Natural killer cell treated with Interleukin-12 subunit alpha and Interleukin-12 subunit beta and Interleukin-15 and Interleukin-18, amount 100 ng/mL, for 72 hours (primary cell): ENCODE measurements at regions not wholly inside any gene's neighbourhood (a gene's known extent, or its start where the extent isn't known, plus 50 kb on each side); places are given as distances from the start of the nearest gene placed in this dataset.

Experiments
- ATAC-seq, 2 donors: fragments of 150-1000 bp; cut with Tn5 transposase in 1 of 2; sonication (Bioruptor Pico), chemical (Tn5 transposase) in 1 of 2; 2 replicates each; pipeline ENCODE4 v1.10.0; 2021
- DNase-seq: peaks from one replicate; pipeline ENCODE4 v3.0.0; 2022; ENCODE audit warnings: low spot score
- H3K27ac Mint-ChIP-seq, 2 donors: 1 replicate in 1 of 2; 2 replicates in 1 of 2; pipeline ENCODE4 v1.8.0; 2022; ENCODE audit warnings: mixed read lengths in 2 of 2, mild to moderate bottlenecking in 1 of 2, moderate library complexity in 1 of 2
- H3K27me3 Mint-ChIP-seq, 2 donors: 1 replicate in 1 of 2; 2 replicates in 1 of 2; pipeline ENCODE4 v1.8.0; 2022; ENCODE audit warnings: mixed read lengths in 2 of 2
- H3K36me3 Mint-ChIP-seq: one replicate; pipeline ENCODE4 v1.8.0; 2022; ENCODE audit warnings: mixed read lengths
- H3K4me1 Mint-ChIP-seq, 2 donors: 1 replicate in 1 of 2; 2 replicates in 1 of 2; pipeline ENCODE4 v1.8.0; 2022; ENCODE audit warnings: low read depth in 2 of 2, mixed read lengths in 2 of 2, mild to moderate bottlenecking in 1 of 2
- H3K4me3 Mint-ChIP-seq: one replicate; pipeline ENCODE4 v1.8.0; 2022; ENCODE audit warnings: mixed read lengths
- H3K9me3 Mint-ChIP-seq: 2 replicates; pipeline ENCODE4 v1.8.0; 2022; ENCODE audit warnings: mixed read lengths

DNA sequence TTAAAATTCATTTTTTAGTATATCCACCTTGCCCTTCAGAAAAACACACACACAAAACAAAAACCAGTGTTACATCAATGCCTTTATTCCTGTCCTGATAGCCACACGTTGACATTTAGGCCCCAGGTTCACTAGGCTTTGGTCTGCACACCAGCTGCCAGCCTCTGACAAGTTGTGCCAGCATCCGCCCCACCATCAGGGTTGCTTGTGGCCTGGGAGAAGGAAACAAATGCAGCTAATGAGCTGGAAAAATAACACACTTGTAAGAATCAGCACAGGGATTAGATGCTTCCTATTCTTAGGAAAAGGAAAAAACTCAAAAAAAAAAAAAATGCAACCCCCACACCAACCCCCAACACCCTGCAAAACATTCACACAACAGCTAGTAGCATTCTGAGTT lies 404.0 kb upstream of the GRIA1 start:
- Mint-ChIP-seq H3K36me3 (no peaks in the 10 kb centered on the region), H3K27ac (no peak overlapping the region), H3K9me3 (peaks cover 14% of the 10 kb centered on the region), H3K27me3 (no peaks in the 10 kb centered on the region), H3K4me3 (no peak overlapping the region), H3K4me1 (no peaks in the 10 kb centered on the region)
- no peak for DNase-seq
- ATAC-seq: no peak

DNA sequence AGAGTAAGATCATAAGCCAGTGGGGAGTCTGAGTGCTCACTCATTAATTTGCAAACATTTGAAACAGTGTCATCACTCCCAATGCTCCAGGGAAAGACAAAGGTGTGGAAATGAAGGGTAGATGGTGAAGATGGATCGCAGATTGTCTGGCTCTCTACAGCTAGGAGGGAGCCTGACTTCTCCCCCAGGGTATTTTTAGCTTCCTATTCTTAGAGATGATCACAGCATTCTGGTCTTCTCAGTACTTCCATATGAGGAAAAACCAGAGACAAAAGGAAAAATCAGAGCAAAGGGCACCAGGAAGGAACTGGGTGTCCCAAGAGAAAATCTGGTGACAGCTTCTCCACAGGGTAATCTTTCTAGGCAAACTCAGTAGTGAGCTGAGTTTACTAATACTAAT lies 401.9 kb upstream of the GRIA1 start:
- Mint-ChIP-seq H3K27me3 (no peaks in the 10 kb centered on the region), H3K4me1 (no peaks in the 10 kb centered on the region), H3K36me3 (no peaks in the 10 kb centered on the region), H3K4me3 (no peak overlapping the region), H3K27ac (no peak overlapping the region), H3K9me3 (peaks cover 14% of the 10 kb centered on the region)
- ATAC-seq: no peak
- no peak for DNase-seq

DNA sequence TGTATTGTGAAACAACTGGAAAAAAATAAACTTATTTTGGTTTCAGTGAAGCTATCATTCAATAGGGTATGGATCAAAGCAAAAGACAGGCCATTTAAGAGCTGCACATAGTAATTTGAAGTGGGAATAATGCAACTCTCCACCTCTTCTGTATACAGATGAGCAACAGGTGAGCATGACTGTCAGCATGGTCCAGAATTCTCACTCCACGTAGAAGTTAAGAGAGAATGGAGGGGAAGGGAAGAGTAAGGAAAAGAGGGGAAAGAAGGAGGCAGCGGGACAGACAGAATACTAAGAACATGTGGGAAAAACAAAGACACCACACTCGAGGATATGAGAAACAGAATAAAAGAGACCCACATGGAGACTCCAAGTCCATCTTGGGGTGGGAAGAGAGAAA lies 396.1 kb upstream of the GRIA1 start:
- DNase-seq (no peak), ATAC-seq (no peak)
- Mint-ChIP-seq H3K9me3 (peaks cover 17% of the 10 kb centered on the region), H3K4me3 (no peak overlapping the region), H3K27me3 (no peaks in the 10 kb centered on the region), H3K4me1 (no peaks in the 10 kb centered on the region), H3K36me3 (no peaks in the 10 kb centered on the region), H3K27ac (no peak overlapping the region)

DNA sequence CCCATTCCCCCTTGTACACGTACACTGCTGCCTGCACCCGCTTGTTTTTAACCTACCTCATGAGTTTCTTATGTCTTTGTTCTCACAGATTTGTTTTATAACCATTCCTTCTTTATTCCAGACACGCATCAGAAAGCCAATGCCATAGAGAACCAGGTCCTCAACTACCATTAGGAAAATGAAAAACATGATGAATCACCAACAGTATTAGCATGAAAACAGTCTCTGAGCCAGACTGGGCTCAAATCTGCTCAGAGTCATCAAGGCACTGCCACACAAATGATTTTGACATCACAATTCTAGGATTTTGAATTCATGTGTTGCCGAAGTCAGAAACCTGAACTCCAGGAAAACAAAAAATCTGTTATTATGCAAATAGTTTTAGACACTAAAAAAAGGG lies 394.1 kb upstream of the GRIA1 start:
- Mint-ChIP-seq H3K27me3 (no peaks in the 10 kb centered on the region), H3K4me1 (no peaks in the 10 kb centered on the region), H3K27ac (no peak overlapping the region), H3K4me3 (no peak overlapping the region), H3K9me3 (peaks cover 12% of the 10 kb centered on the region), H3K36me3 (no peaks in the 10 kb centered on the region)
- ATAC-seq (no peak), DNase-seq (no peak)

DNA sequence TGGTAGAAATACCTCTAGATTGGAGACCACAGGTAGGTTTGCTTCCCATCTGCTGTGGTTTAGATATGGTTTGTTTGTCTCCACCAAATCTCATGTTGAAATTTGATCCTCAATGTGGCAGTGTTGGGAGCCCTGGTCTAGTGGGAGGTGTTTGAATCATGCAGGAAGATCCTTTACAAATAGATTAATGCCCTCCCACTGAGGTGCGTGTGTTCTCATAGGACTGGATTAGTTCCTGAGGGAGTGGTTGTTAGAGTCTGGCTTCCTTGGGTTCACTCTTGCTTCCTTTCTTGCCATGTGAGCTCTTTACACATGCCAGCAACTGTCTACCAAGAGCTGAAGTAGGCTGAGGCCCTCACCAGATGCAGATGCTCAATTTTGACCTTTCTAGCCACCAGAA lies 391.1 kb upstream of the GRIA1 start:
- no peak overlapping the region for H3K27ac Mint-ChIP-seq
- peaks cover 13% of the 10 kb centered on the region for H3K9me3 Mint-ChIP-seq
- H3K4me3 Mint-ChIP-seq: no peak overlapping the region
- DNase-seq (no peak), ATAC-seq (no peak)
- H3K4me1 Mint-ChIP-seq: no peaks in the 10 kb centered on the region
- no peaks in the 10 kb centered on the region for H3K36me3 Mint-ChIP-seq
- H3K27me3 Mint-ChIP-seq: no peaks in the 10 kb centered on the region

DNA sequence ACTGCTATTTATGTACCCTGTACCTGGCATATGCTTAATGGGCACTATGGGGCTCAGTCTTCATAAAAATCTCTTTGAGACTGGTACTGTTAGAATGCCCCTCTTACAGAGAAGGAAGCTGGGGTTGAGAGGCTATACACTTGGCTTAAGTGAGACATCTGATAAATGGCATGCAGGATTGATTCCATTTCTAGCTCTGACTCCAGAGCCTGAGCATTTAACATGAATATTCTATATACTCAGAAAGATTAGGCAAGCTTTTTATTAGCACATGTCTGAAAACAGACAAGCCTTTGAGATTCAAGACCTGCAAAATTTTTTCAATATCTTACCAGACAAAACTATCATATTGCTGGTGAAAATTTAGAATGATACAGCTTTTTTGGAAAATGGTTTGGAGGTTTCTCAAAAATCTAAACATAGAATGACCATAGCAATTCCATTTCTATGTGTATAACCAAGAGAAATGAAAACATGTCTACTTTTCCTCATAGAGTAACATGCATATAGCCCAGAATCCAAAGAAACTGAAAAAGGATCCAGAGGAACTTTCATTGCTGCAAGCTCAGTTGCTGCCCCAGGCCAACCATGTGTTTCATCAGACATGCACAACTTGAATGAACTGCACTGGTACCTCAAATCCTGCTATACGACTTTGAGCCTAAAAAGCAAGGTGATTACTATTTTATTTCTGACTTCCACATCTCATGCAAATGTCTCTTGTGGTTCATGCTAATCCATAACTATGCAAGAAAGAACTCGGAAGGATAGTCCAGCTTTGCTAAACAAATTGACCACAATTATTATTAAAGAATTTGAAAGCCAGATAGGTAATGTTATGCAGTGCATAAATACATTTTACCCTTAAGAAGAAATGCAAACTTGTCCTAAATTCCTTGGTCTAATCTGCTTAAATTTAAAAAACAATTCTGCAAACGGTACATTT lies 389.0 kb upstream of the GRIA1 start:
- no peak for ATAC-seq
- Mint-ChIP-seq H3K9me3 (peaks cover 5% of the 10 kb centered on the region), H3K27me3 (no peaks in the 10 kb centered on the region), H3K36me3 (no peaks in the 10 kb centered on the region), H3K27ac (no peak overlapping the region), H3K4me3 (no peak overlapping the region), H3K4me1 (no peaks in the 10 kb centered on the region)
- no peak for DNase-seq

DNA sequence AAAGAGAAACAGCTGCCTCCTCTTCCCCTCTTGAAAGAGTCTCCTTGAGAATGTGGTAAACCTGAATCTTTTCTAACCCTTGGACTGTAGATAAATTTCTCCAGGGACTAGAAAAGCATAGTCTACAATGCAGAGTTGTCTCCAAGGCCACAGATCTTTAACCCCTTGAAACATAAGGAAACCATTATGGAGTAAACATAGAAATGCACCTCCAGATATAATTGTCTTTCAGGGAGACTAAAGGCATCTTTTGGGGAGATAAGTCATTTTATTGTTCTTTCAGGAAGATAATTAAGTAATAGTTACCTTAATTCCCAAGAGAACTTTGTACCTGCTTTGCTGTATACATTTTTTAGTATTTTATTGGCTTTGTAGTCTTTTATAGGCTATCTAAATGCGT lies 373.6 kb upstream of the GRIA1 start:
- no peak overlapping the region for H3K4me3 Mint-ChIP-seq
- peaks cover 18% of the 10 kb centered on the region for H3K9me3 Mint-ChIP-seq
- H3K4me1 Mint-ChIP-seq: no peaks in the 10 kb centered on the region
- DNase-seq: no peak
- H3K27me3 Mint-ChIP-seq: no peaks in the 10 kb centered on the region
- H3K36me3 Mint-ChIP-seq: no peaks in the 10 kb centered on the region
- no peak for ATAC-seq
- no peak overlapping the region for H3K27ac Mint-ChIP-seq

DNA sequence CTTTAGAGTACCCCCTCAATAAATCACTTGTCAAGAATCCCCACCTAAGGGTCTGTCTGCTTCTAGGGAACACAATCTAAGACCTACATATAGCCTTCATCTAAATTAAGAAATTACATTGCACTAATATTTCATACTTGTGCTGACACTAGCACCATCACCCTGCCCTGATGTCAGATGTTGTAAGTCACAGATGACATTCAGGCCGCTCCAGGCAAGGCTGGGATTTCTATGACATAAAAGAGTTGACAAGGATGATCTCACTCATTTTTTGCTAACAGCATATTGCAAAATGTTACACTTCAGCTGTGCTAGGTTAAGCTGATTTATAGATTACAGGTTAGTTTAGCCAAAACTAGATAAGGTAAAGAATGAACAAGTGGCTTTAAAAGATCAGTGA lies 372.5 kb upstream of the GRIA1 start:
- Mint-ChIP-seq H3K4me1 (no peaks in the 10 kb centered on the region), H3K27me3 (no peaks in the 10 kb centered on the region), H3K27ac (no peak overlapping the region), H3K9me3 (peaks cover 17% of the 10 kb centered on the region), H3K4me3 (no peak overlapping the region), H3K36me3 (no peaks in the 10 kb centered on the region)
- ATAC-seq (no peak), DNase-seq (no peak)

DNA sequence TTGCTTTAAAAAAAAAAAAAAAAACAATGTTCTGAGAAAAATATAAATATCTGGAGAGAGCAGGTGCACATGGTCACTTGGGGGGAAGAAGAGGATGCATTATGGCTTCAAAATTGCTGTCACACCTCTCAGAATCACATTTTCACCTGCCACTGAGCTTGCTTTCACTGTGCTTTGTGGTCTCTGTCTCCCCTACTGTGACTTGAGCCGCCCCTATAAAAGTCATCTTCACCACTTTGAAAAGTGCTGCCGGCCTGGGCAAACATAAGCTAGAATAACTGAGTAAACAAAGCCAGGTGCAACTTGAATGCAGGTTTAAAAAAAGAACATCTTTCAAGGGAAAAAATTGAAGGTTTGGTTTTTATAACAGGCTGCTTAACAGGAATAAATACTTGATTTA lies 368.1 kb upstream of the GRIA1 start:
- Mint-ChIP-seq H3K4me3 (no peak overlapping the region), H3K36me3 (no peaks in the 10 kb centered on the region), H3K27ac (no peak overlapping the region), H3K27me3 (no peaks in the 10 kb centered on the region), H3K4me1 (no peaks in the 10 kb centered on the region), H3K9me3 (peaks cover 18% of the 10 kb centered on the region)
- DNase-seq (no peak), ATAC-seq (no peak)

DNA sequence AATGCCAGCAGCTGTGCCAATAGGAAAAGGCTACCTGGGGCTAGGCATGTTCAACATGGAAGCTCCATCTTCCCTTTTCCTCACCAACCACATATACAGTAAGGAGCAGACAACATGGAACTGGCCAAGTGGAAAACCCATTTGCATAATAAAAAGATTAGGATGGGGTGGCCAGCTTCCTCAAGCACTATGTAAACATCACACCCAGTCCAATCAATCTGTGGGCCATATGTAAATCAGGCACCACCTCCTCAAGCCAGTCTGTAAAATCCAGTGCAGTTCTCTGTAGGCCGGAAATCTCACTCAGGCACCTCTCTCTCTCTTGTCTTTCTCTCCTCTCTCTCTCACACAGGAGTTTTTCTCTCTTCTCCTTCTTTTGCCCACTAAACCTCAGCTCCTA lies 360.2 kb upstream of the GRIA1 start:
- no peak for ATAC-seq
- Mint-ChIP-seq H3K36me3 (no peaks in the 10 kb centered on the region), H3K4me3 (no peak overlapping the region)

DNA sequence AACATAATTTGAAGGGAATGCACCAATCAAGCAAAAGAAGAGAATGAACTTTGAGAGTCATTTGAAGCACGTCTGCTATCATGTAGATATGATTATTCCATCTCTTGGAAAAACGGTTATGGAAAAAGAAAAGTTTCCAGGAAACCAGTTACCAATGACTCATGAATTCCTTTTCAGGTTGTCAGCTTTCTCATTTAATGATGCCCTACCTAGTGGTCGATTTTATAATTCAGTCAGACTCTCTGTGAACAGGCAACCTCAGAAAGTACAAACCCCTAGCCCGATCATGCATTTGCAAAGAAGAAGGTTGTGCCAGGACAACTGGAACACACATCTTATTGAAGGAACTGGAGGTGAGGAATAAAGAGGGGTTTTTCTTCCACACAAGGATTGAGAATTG lies 355.1 kb upstream of the GRIA1 start:
- H3K4me1 Mint-ChIP-seq: no peaks in the 10 kb centered on the region
- no peak overlapping the region for H3K27ac Mint-ChIP-seq
- peaks cover 11% of the 10 kb centered on the region for H3K9me3 Mint-ChIP-seq
- no peak for ATAC-seq
- no peaks in the 10 kb centered on the region for H3K36me3 Mint-ChIP-seq
- H3K4me3 Mint-ChIP-seq: no peak overlapping the region
- DNase-seq: no peak
- H3K27me3 Mint-ChIP-seq: no peaks in the 10 kb centered on the region

More for the DNA sequence above, 360.2 kb upstream of the GRIA1 start:
- peaks cover 4% of the 10 kb centered on the region for H3K9me3 Mint-ChIP-seq
- no peak overlapping the region for H3K27ac Mint-ChIP-seq
- no peaks in the 10 kb centered on the region for H3K4me1 Mint-ChIP-seq
- no peaks in the 10 kb centered on the region for H3K27me3 Mint-ChIP-seq
- no peak for DNase-seq

DNA sequence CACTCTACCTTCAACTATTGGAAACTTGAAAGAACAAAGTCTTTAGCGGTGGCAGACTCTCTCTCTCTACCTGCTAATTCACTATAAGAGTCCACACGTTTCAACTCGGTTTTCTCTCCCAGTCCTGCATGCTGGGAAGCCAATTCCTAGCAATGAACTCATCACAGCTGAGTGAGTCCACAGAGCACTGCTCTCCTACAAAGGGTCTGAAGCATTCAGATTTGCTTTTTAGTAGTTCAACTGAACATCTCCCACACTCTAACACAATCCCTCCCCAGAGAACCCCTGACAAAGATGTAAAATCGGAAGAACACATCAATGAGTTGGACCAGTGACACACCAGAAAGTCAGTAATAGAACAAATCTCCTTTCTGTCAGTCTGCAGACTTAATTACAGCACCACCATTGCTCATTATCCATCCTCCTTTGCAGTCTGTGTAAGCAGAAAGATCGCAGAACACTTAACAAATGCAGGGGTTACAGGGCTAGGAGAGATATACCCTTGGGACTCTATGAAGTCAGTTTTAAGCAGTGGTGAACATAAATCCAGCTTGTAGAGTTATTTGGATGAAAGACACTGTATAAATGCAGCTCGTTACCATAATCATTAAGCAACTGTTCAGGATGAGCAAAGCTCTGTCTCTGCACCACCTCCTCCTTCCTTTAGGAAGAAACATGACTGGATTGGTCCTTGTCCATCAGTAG lies 353.4 kb upstream of the GRIA1 start:
- H3K4me1 Mint-ChIP-seq: no peaks in the 10 kb centered on the region
- no peak for DNase-seq
- no peaks in the 10 kb centered on the region for H3K27me3 Mint-ChIP-seq
- ATAC-seq: no peak
- peaks cover 11% of the 10 kb centered on the region for H3K9me3 Mint-ChIP-seq
- H3K36me3 Mint-ChIP-seq: no peaks in the 10 kb centered on the region
- H3K4me3 Mint-ChIP-seq: no peak overlapping the region
- H3K27ac Mint-ChIP-seq: no peak overlapping the region

DNA sequence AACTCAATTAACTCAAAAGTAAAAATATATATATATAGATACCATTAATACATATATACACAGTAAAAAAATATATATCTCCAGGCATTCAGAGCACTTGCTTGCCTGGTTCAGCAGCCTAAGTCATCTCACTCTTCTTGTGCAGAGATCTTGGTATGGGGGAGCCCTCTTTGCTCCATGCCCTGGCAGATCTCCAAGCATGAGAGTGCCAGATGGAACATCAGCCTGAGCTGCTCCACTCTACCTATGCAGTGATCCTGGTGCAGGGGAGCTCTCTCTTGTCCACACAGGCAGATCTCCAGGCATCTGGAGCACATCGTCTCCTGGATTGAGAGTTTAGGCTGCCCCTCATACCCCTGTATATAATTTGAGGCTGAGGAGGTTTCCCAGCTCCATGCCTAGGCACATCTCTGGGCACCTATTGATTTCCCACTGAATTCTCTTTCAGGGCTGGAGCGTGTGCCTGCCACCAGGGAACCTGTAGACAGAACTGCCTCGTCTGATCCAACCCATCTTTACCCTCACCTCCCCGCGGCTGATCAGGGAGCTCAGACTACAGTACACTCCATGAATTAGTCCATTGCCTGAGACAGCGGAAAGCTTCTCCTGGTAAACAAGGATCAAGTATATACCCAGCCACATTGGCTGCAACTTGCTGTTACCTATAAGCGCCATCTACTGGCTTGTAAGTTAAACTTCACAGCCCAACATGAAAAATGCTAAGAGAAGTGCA lies 342.4 kb upstream of the GRIA1 start:
- Mint-ChIP-seq H3K4me1 (no peaks in the 10 kb centered on the region), H3K9me3 (peaks cover 16% of the 10 kb centered on the region), H3K4me3 (no peak overlapping the region), H3K36me3 (peaks cover 9% of the 10 kb centered on the region), H3K27ac (no peak overlapping the region), H3K27me3 (no peaks in the 10 kb centered on the region)
- peak; percentile 24 to 49 for ATAC-seq
- DNase-seq: no peak

DNA sequence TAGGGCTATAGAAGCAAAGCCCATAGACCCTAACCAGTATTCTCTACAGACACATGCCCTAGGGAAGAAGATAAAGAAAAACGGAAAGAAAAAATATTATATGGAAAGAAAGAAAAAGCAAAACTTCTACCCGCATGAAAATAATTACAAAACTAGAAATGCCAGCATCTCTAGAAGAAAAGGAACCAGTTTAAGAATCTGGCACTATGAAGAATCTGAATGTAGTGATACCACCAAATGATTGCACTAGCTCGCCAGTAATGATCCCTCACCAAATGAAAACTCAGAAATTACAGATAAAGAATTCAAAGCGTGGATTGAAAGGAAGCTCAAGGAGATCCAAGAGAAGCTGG lies 341.9 kb upstream of the GRIA1 start:
- Mint-ChIP-seq H3K4me3 (no peak overlapping the region), H3K27me3 (no peaks in the 10 kb centered on the region), H3K27ac (no peak overlapping the region), H3K36me3 (peaks cover 9% of the 10 kb centered on the region), H3K9me3 (peaks cover 15% of the 10 kb centered on the region), H3K4me1 (no peaks in the 10 kb centered on the region)
- ATAC-seq: no peak
- no peak for DNase-seq
